OCI-LY7 (cell line): ENCODE measurements at regions not wholly inside any gene's neighbourhood (a gene's known extent, or its start where the extent isn't known, plus 50 kb on each side); places are given as distances from the start of the nearest gene placed in this dataset.

Experiments used
- EZH2phosphoT487 ChIP-seq: fragments of 200-600 bp; sonication (generic); IDR thresholded peaks from 2 replicates; pipeline ENCODE4 v1.6.1; 2018; ENCODE audit warnings: low read depth, borderline replicate concordance, mild to moderate bottlenecking, mixed run types, antibody characterized with exemption, low read length, moderate library complexity, mixed read lengths
- TF ChIP-seq, protein P1 (sequence below): fragments of 200-600 bp; sonication (generic); conservative IDR thresholded peaks from 2 replicates; pipeline ENCODE4 v1.5.1; 2014; ENCODE audit warnings: mild to moderate bottlenecking, antibody characterized with exemption, low read length, moderate library complexity, mixed read lengths

DNA sequence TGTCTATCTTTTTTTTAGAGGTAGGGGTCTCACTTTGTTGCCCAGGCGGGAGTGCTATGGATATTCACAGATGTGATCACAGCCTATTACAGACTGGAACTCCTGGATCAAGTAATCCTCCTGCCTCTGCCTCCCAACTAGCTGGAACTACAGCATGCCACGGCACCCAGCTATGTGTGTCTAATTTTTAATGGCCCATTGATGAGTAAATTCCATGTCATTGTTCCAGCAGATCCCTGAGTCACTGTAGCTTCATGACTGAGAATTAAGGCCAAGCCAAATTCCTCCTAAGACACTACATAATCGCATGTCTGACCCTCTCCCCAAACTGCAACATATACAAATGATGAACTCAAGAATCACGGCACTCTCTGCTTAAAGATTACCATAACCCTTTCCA, 84.2 kb upstream of the RGS2 start:
- TF ChIP-seq, protein P1, sequence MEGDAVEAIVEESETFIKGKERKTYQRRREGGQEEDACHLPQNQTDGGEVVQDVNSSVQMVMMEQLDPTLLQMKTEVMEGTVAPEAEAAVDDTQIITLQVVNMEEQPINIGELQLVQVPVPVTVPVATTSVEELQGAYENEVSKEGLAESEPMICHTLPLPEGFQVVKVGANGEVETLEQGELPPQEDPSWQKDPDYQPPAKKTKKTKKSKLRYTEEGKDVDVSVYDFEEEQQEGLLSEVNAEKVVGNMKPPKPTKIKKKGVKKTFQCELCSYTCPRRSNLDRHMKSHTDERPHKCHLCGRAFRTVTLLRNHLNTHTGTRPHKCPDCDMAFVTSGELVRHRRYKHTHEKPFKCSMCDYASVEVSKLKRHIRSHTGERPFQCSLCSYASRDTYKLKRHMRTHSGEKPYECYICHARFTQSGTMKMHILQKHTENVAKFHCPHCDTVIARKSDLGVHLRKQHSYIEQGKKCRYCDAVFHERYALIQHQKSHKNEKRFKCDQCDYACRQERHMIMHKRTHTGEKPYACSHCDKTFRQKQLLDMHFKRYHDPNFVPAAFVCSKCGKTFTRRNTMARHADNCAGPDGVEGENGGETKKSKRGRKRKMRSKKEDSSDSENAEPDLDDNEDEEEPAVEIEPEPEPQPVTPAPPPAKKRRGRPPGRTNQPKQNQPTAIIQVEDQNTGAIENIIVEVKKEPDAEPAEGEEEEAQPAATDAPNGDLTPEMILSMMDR = no peak
- no peak for TF ChIP-seq EZH2phosphoT487
